Liver (tissue), 8 donors: ENCODE measurements at regions not wholly inside any gene's neighbourhood (a gene's known extent, or its start where the extent isn't known, plus 50 kb on each side); places are given as distances from the start of the nearest gene placed in this dataset.

Experiments
- DNase-seq: peaks from one replicate; pipeline ENCODE4 v3.0.0-alpha.2; 2017; ENCODE audit warnings: low spot score
- H3K27ac ChIP-seq, 2 donors: one replicate each; pipeline ENCODE4 v1.7.0; 2013; ENCODE audit warnings: inconsistent platforms in 2 of 2, low read length in 2 of 2, control low read depth in 1 of 2, low read depth in 1 of 2, mild to moderate bottlenecking in 1 of 2
- H3K27me3 ChIP-seq, 4 donors: one replicate each; pipeline versions ENCODE4 v1.6.1 to v1.7.0; 2013; ENCODE audit warnings: low read length in 3 of 4, inconsistent platforms in 1 of 4, mild to moderate bottlenecking in 1 of 4, moderate library complexity in 1 of 4; ENCODE audit not compliant: control insufficient read depth in 4 of 4, insufficient read depth in 4 of 4
- H3K36me3 ChIP-seq, 4 donors: one replicate each; pipeline versions ENCODE4 v1.6.1 to v1.7.0; 2013; ENCODE audit warnings: low read length in 3 of 4, mild to moderate bottlenecking in 3 of 4, low read depth in 1 of 4, moderate library complexity in 1 of 4; ENCODE audit not compliant: control insufficient read depth in 4 of 4, insufficient read depth in 3 of 4
- H3K4me1 ChIP-seq, 4 donors: one replicate each; pipeline versions ENCODE4 v1.6.1 to v1.7.0; 2013; ENCODE audit warnings: low read length in 3 of 4, mild to moderate bottlenecking in 3 of 4, moderate library complexity in 1 of 4; ENCODE audit not compliant: control insufficient read depth in 4 of 4, insufficient read depth in 4 of 4
- H3K4me3 ChIP-seq, 3 donors: one replicate each; pipeline versions ENCODE4 v1.6.1 to v1.7.0; 2013; ENCODE audit warnings: low read length in 3 of 3, control low read depth in 1 of 3, low read depth in 1 of 3, mild to moderate bottlenecking in 1 of 3
- H3K9ac ChIP-seq, 2 donors: one replicate each; pipeline ENCODE4 v1.7.0; 2013; ENCODE audit warnings: low read length in 2 of 2, mild to moderate bottlenecking in 2 of 2, moderate library complexity in 2 of 2, control low read depth in 1 of 2, low read depth in 1 of 2
- H3K9me3 ChIP-seq, 4 donors: one replicate each; pipeline versions ENCODE4 v1.6.1 to v1.7.0; 2013; ENCODE audit warnings: low read length in 3 of 4; ENCODE audit not compliant: control insufficient read depth in 4 of 4
- ATF3 ChIP-seq: IDR thresholded peaks from 2 replicates; pipeline ENCODE4 v1.6.1; 2016; ENCODE audit warnings: antibody characterized with exemption
- CTCF ChIP-seq: fragments of 150-350 bp; IDR thresholded peaks from 2 replicates; pipeline ENCODE4 v1.5.1; 2017; ENCODE audit warnings: improper control_type of control experiment, low read depth, low read length; ENCODE audit not compliant: missing input control
- EGR1 ChIP-seq, 2 donors: IDR thresholded peaks; 2 replicates each; pipeline ENCODE4 v1.6.1; 2016 to 2018; ENCODE audit warnings: antibody characterized with exemption in 2 of 2, low read depth in 2 of 2
- FOXA2 ChIP-seq: IDR thresholded peaks from 2 replicates; pipeline ENCODE4 v1.6.1; 2016; ENCODE audit warnings: antibody characterized with exemption
- GABPA ChIP-seq, 2 donors: IDR thresholded peaks in 1 of 2; conservative IDR thresholded peaks in 1 of 2; 2 replicates each; pipeline ENCODE4 v1.6.1; 2016; ENCODE audit warnings: antibody characterized with exemption in 2 of 2, mild to moderate bottlenecking in 1 of 2, moderate library complexity in 1 of 2
- HNF4A ChIP-seq, 2 donors: conservative IDR thresholded peaks; 2 replicates each; pipeline ENCODE4 v1.6.1; 2016; ENCODE audit warnings: antibody characterized with exemption in 2 of 2, mild to moderate bottlenecking in 2 of 2
- HNF4G ChIP-seq: IDR thresholded peaks from 2 replicates; pipeline ENCODE4 v1.6.1; 2016; ENCODE audit warnings: antibody characterized with exemption
- NR2F2 ChIP-seq: IDR thresholded peaks from 2 replicates; pipeline ENCODE4 v1.6.1; 2016; ENCODE audit warnings: antibody characterized with exemption
- RAD21 ChIP-seq, 2 donors: IDR thresholded peaks; 2 replicates each; pipeline ENCODE4 v1.6.1; 2016; ENCODE audit warnings: antibody characterized with exemption in 2 of 2, mild to moderate bottlenecking in 2 of 2
- REST ChIP-seq: IDR thresholded peaks from 2 replicates; pipeline ENCODE4 v1.6.1; 2016; ENCODE audit warnings: antibody characterized with exemption, mild to moderate bottlenecking
- RXRA ChIP-seq, 2 donors: IDR thresholded peaks; 2 replicates each; pipeline ENCODE4 v1.6.1; 2017 to 2018; ENCODE audit warnings: antibody characterized with exemption in 2 of 2, mild to moderate bottlenecking in 1 of 2
- SP1 ChIP-seq: IDR thresholded peaks from 2 replicates; pipeline ENCODE4 v1.6.1; 2018; ENCODE audit warnings: antibody characterized with exemption, mild to moderate bottlenecking
- TAF1 ChIP-seq: conservative IDR thresholded peaks from 2 replicates; pipeline ENCODE4 v1.6.1; 2016; ENCODE audit warnings: antibody characterized with exemption, mild to moderate bottlenecking
- YY1 ChIP-seq: IDR thresholded peaks from 2 replicates; pipeline ENCODE4 v1.6.1; 2016; ENCODE audit warnings: antibody characterized with exemption, mild to moderate bottlenecking
- WGBS: extraction: QIAGEN DNeasy Blood & Tissue Kit; methylation state at CpG from one replicate; pipeline ENCODE4 v1.1.7; 2013; 5-methylcytosine and 5-hydroxymethylcytosine counted together
- donor health status: healthy.
- donor health status: healthy.
- donor health status: healthy.
- donor health status: healthy.
- donor health status: healthy.

- no peaks in the 10 kb centered on the region for H3K36me3 ChIP-seq
- H3K9ac ChIP-seq = no peak overlapping the region
- H3K27ac ChIP-seq = no peak overlapping the region
- no peaks in the 10 kb centered on the region for H3K27me3 ChIP-seq
- H3K9me3 ChIP-seq = no peaks in the 10 kb centered on the region
- no peak for DNase-seq
- no peak for TF ChIP-seq ATF3
- TF ChIP-seq GABPA (IDR thresholded peaks at IDR 0.05 in 1 of 2, conservative IDR thresholded peaks at IDR 0.05 in 1 of 2) = no peak
- no peak for TF ChIP-seq SP1
- TF ChIP-seq RAD21 (IDR thresholded peaks at IDR 0.05) = no peak
- no peak for TF ChIP-seq CTCF
- no peak for TF ChIP-seq RXRA (IDR thresholded peaks at IDR 0.05)
- TF ChIP-seq YY1 = no peak
- TF ChIP-seq HNF4G = no peak
- TF ChIP-seq TAF1 = no peak
- no peaks in the 10 kb centered on the region for H3K4me1 ChIP-seq
- 73% methylated on average over 2 of the region's 2 CpGs for WGBS
- no peak overlapping the region for H3K4me3 ChIP-seq
Measured at GRCh38 chr12:33734871-33735270, 287.4 kb upstream of the ALG10 start.

GRCh38 chr12:33752854-33753253 lies 269.4 kb upstream of the ALG10 start:
- Histone ChIP-seq H3K9me3 (no peaks in the 10 kb centered on the region), H3K36me3 (no peaks in the 10 kb centered on the region), H3K27ac (no peak overlapping the region), H3K4me3 (no peak overlapping the region), H3K27me3 (no peaks in the 10 kb centered on the region), H3K4me1 (no peaks in the 10 kb centered on the region), H3K9ac (no peak overlapping the region)
- no peak for TF ChIP-seq RXRA (IDR thresholded peaks at IDR 0.05)
- TF ChIP-seq EGR1 (IDR thresholded peaks at IDR 0.05; ENCODE audit: low read depth in 2 of 2) = no peak
- no peak for TF ChIP-seq RAD21 (IDR thresholded peaks at IDR 0.05)
- TF ChIP-seq FOXA2 = no peak
- TF ChIP-seq ATF3 = no peak
- no peak for TF ChIP-seq CTCF
- TF ChIP-seq GABPA (IDR thresholded peaks at IDR 0.05 in 1 of 2, conservative IDR thresholded peaks at IDR 0.05 in 1 of 2) = no peak
- TF ChIP-seq REST = no peak
- TF ChIP-seq HNF4A (conservative IDR thresholded peaks at IDR 0.05) = no peak
- no peak for TF ChIP-seq NR2F2
- TF ChIP-seq SP1 = no peak
- 30% methylated on average over 1 of the region's 1 CpG for WGBS
- no peak for DNase-seq
